ENCODE measurements at regions not wholly inside any gene's neighbourhood (a gene's known extent, or its start where the extent isn't known, plus 50 kb on each side); places are given as distances from the start of the nearest gene placed in this dataset.

DNA sequence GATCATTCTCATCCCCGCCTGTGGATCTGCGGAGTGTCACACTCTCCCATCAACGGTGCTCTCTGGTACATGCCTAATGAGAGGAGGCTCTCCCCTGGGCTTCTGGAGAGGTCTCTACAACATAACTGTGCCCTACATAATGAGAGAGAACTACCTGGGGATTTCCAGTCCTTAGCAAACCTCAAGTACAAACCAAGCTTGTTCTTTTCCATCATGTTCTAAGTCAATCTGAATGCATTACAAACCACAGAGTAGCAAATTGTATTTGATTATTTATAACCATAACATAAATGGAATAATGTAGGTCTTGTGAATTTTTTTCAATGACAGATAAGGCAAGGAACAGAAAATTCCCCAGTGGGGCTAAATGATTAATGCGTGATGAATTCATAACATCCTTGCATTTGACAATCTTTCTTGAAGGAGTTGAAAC lies 412.4 kb upstream of the NRP1 start:
- no peak overlapping the region for H3K27ac ChIP-seq (ENCODE audit: low read depth, low read length)
- H3K4me1 ChIP-seq (ENCODE audit: control insufficient read depth, insufficient read depth, low read length) = no peaks in the 10 kb centered on the region
- H3K27me3 ChIP-seq (ENCODE audit: control insufficient read depth, insufficient read depth, low read length) = no peaks in the 10 kb centered on the region
- no peak overlapping the region for H3K9ac ChIP-seq (ENCODE audit: low read length)
- no peak overlapping the region for H3K4me3 ChIP-seq (ENCODE audit: low read depth, low read length)
- H3K9me3 ChIP-seq (ENCODE audit: control insufficient read depth, insufficient read depth, low read depth, low read length) = no peaks in the 10 kb centered on the region
- no peaks in the 10 kb centered on the region for H3K36me3 ChIP-seq (ENCODE audit: control insufficient read depth, insufficient read depth, low read length)

DNA sequence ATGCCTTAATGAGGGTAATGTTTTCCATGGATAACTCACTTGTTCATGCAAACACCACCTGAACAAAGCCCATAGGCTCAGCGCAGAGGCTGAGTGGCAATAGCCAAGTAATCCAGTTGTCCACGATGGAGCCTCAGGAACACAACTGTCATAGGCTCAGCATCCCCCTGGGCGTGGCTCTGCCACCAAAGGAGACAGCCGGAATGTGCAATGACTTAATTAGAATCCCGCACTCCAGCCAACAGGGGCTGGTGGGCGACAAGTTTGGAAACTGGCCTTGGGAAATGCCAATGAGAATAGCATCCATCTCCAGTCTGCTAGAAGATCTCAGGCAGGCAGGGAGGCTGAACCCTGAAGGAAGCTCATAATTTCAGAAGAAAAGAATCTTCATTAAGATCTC lies 411.7 kb upstream of the NRP1 start:
- Histone ChIP-seq H3K36me3 (ENCODE audit: control insufficient read depth, insufficient read depth, low read length) (no peaks in the 10 kb centered on the region), H3K27me3 (ENCODE audit: control insufficient read depth, insufficient read depth, low read length) (no peaks in the 10 kb centered on the region), H3K9ac (ENCODE audit: low read length) (no peak overlapping the region), H3K9me3 (ENCODE audit: control insufficient read depth, insufficient read depth, low read depth, low read length) (no peaks in the 10 kb centered on the region), H3K27ac (ENCODE audit: low read depth, low read length) (no peak overlapping the region), H3K4me1 (ENCODE audit: control insufficient read depth, insufficient read depth, low read length) (no peaks in the 10 kb centered on the region), H3K4me3 (ENCODE audit: low read depth, low read length) (no peak overlapping the region)

DNA sequence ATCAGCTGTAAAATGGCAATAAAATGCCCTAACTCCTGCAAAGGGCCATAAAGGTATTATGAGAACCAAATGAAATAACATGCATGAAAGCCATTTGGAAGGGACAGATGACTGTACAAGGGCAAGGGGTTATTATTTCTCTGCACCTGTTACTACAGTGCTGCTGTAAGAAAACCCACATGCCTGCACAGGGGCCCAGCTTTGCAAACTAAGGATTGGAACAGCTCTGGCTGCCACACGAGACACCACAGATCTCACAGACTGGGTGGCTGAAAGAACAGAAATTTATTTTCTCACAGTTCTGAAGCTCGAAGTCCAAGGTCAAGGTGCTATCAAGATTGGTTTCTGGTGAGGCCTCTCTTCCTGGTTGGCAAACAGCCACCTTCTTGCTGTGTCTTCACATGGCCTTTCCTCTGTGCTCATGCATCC lies 409.0 kb upstream of the NRP1 start:
- Histone ChIP-seq H3K27ac (ENCODE audit: low read depth, low read length) (no peak overlapping the region), H3K9ac (ENCODE audit: low read length) (no peak overlapping the region), H3K4me1 (ENCODE audit: control insufficient read depth, insufficient read depth, low read length) (no peaks in the 10 kb centered on the region), H3K36me3 (ENCODE audit: control insufficient read depth, insufficient read depth, low read length) (no peaks in the 10 kb centered on the region), H3K9me3 (ENCODE audit: control insufficient read depth, insufficient read depth, low read depth, low read length) (no peaks in the 10 kb centered on the region), H3K4me3 (ENCODE audit: low read depth, low read length) (no peak overlapping the region), H3K27me3 (ENCODE audit: control insufficient read depth, insufficient read depth, low read length) (no peaks in the 10 kb centered on the region)

DNA sequence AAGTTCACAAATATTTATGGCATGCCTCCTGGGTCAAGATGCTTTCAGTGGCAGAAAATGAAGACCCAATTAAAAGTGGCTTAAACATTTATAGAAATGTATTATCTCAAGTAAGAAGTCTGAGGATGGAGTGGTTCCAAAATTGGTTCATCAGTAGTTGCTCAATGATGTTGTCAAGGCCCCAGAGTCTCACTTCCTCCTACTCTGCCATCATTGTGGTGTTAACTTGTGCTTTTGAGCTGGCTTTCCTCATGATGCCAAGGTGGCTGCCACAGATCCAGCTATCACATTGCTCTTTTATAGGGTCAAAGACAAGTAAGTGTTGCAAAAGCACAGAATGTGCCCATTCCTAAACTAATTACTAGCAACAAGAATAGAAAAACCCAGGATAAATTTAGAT lies 404.6 kb upstream of the NRP1 start:
- Histone ChIP-seq H3K27ac (ENCODE audit: low read depth, low read length) (no peak overlapping the region), H3K9me3 (ENCODE audit: control insufficient read depth, insufficient read depth, low read depth, low read length) (no peaks in the 10 kb centered on the region), H3K36me3 (ENCODE audit: control insufficient read depth, insufficient read depth, low read length) (no peaks in the 10 kb centered on the region), H3K4me1 (ENCODE audit: control insufficient read depth, insufficient read depth, low read length) (no peaks in the 10 kb centered on the region), H3K4me3 (ENCODE audit: low read depth, low read length) (no peak overlapping the region), H3K27me3 (ENCODE audit: control insufficient read depth, insufficient read depth, low read length) (no peaks in the 10 kb centered on the region), H3K9ac (ENCODE audit: low read length) (no peak overlapping the region)

DNA sequence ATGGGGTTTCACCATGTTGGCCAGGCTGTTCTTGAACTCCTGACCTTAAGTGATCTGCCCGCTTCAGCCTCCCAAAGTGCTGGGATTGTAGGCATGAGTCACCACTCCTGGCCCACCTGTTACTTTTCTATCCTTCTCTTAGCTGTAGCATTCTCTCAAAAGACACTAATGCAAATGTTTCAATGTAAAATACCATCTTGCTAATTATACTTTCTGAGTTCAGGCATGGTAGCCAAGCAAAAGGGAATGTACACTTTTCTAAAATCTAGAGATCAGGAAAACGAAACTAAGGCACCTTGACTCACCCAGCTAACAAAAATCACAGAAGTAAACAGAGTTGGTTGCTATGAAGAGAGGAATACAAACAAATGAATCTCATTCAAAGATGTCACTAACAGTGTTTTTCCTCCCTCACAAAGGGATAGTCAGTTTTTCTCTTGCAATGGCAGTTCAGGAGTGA lies 401.0 kb upstream of the NRP1 start:
- no peaks in the 10 kb centered on the region for H3K36me3 ChIP-seq (ENCODE audit: control insufficient read depth, insufficient read depth, low read length)
- no peak overlapping the region for H3K27ac ChIP-seq (ENCODE audit: low read depth, low read length)
- H3K9me3 ChIP-seq (ENCODE audit: control insufficient read depth, insufficient read depth, low read depth, low read length) = no peaks in the 10 kb centered on the region
- no peak overlapping the region for H3K9ac ChIP-seq (ENCODE audit: low read length)
- no peak overlapping the region for H3K4me3 ChIP-seq (ENCODE audit: low read depth, low read length)
- no peaks in the 10 kb centered on the region for H3K27me3 ChIP-seq (ENCODE audit: control insufficient read depth, insufficient read depth, low read length)
- H3K4me1 ChIP-seq (ENCODE audit: control insufficient read depth, insufficient read depth, low read length) = no peaks in the 10 kb centered on the region

DNA sequence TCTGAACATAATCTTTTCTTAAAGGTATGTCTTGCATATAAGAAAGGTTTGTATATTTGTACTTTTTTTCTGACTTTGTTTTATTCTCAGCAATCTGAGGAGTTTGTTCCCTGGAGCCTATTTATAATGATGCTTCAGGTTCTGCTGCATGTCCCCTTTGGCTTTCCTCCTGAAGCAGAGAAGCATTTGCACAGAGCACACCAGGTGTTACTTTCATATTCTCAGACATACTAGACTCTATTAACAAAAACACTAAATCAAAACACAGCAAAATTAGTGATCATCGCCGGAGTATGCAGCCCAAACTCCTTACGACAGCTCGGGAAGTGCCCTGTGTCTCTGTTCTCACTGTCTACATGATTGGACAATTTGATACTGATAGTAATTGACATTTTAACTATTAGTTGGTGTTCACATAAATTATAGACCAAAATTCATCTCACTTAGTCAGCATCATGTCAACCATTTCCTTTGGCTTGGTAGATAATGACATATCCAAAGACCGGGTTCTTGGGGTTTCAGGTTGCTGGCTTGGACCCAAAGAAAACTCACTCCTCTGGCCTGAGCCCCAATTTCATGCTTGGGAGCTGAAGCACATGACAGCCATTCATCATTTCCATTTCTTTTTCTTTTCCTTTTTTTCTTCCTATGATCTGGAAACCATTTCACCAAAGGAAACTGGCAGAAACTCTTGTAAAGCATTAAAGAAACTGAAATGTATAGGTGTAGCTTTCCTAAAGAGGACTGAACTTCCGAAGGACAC lies 400.1 kb upstream of the NRP1 start:
- no peak overlapping the region for H3K27ac ChIP-seq (ENCODE audit: low read depth, low read length)
- H3K27me3 ChIP-seq (ENCODE audit: control insufficient read depth, insufficient read depth, low read length) = no peaks in the 10 kb centered on the region
- no peaks in the 10 kb centered on the region for H3K4me1 ChIP-seq (ENCODE audit: control insufficient read depth, insufficient read depth, low read length)
- H3K4me3 ChIP-seq (ENCODE audit: low read depth, low read length) = no peak overlapping the region
- no peak overlapping the region for H3K9ac ChIP-seq (ENCODE audit: low read length)
- H3K36me3 ChIP-seq (ENCODE audit: control insufficient read depth, insufficient read depth, low read length) = no peaks in the 10 kb centered on the region
- no peaks in the 10 kb centered on the region for H3K9me3 ChIP-seq (ENCODE audit: control insufficient read depth, insufficient read depth, low read depth, low read length)

DNA sequence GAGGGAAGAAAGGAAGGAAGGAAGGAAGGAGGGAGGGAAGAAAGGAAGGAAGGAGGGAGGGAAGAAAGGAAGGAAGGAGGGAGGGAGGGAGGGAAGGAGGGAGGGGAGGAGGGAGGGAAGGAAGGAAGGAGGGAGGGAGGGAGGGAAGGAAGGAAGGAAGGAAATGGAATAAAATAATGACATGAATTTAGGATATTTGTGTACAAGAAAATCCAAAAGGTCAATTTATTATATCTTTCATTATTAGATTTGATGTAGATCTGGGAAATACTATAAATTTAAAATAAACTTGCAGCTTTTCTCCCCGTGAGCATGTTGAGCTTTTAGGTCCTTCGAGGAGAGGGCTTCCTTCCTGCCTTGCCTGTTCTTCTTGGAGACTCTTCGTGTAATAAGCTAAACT lies 398.6 kb upstream of the NRP1 start:
- no peak overlapping the region for H3K9ac ChIP-seq (ENCODE audit: low read length)
- H3K36me3 ChIP-seq (ENCODE audit: control insufficient read depth, insufficient read depth, low read length) = no peaks in the 10 kb centered on the region
- H3K27me3 ChIP-seq (ENCODE audit: control insufficient read depth, insufficient read depth, low read length) = no peaks in the 10 kb centered on the region
- no peaks in the 10 kb centered on the region for H3K4me1 ChIP-seq (ENCODE audit: control insufficient read depth, insufficient read depth, low read length)
- H3K27ac ChIP-seq (ENCODE audit: low read depth, low read length) = no peak overlapping the region
- peaks cover 10% of the 10 kb centered on the region; the same call in 1 of the 2 replicates for H3K9me3 ChIP-seq (ENCODE audit: control insufficient read depth, insufficient read depth, low read depth, low read length)
- H3K4me3 ChIP-seq (ENCODE audit: low read depth, low read length) = no peak overlapping the region

DNA sequence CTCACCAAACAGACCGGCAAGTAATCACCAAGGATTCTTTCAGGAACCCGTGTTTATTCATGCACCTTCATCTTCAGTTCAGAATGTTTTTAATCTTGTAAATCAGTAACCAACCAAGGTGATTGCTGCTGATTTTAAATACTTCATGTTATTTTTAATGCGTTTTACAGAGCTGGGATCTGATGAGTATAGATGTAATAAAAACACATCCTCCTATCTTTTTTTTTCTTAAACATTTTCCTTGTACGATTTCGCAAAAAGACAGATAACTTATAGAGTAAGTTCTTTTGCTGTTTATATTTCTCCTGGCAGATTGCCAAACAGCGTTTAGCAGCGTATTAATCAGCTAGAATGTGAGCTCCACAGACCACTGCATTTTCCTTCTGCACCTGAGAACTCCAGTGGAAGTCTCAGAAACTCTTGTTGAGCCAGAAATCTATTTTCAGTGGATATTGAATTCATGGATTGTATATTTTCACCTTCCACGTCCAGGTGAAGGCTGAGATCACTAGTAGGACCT lies 397.8 kb upstream of the NRP1 start:
- no peak overlapping the region for H3K4me3 ChIP-seq (ENCODE audit: low read depth, low read length)
- H3K9ac ChIP-seq (ENCODE audit: low read length) = no peak overlapping the region
- H3K27ac ChIP-seq (ENCODE audit: low read depth, low read length) = no peak overlapping the region
- no peaks in the 10 kb centered on the region for H3K4me1 ChIP-seq (ENCODE audit: control insufficient read depth, insufficient read depth, low read length)
- H3K9me3 ChIP-seq (ENCODE audit: control insufficient read depth, insufficient read depth, low read depth, low read length) = peaks cover 14% of the 10 kb centered on the region; the same call in 1 of the 2 replicates
- H3K27me3 ChIP-seq (ENCODE audit: control insufficient read depth, insufficient read depth, low read length) = no peaks in the 10 kb centered on the region
- H3K36me3 ChIP-seq (ENCODE audit: control insufficient read depth, insufficient read depth, low read length) = no peaks in the 10 kb centered on the region

DNA sequence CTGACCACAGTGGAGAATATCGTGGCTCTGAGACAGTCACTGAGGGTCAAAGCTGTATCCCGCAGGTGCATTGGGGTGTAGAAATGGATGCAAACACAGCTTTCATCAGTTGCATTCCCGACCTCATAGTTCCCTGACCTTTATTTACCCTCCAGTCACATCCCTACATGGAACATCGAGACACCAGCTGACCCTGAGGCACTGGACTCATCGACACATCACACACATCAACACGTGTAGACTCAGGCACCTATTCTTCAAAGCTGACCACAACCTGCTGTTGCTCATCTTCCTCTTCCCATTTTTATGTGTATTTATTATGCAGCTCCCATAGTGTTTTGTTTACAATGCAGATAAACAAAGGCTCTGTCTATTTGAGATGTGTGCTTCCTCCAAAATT lies 396.9 kb upstream of the NRP1 start:
- H3K9me3 ChIP-seq (ENCODE audit: control insufficient read depth, insufficient read depth, low read depth, low read length) = peaks cover 14% of the 10 kb centered on the region; the same call in 1 of the 2 replicates
- no peak overlapping the region for H3K9ac ChIP-seq (ENCODE audit: low read length)
- H3K4me3 ChIP-seq (ENCODE audit: low read depth, low read length) = no peak overlapping the region
- H3K27me3 ChIP-seq (ENCODE audit: control insufficient read depth, insufficient read depth, low read length) = no peaks in the 10 kb centered on the region
- no peaks in the 10 kb centered on the region for H3K4me1 ChIP-seq (ENCODE audit: control insufficient read depth, insufficient read depth, low read length)
- no peak overlapping the region for H3K27ac ChIP-seq (ENCODE audit: low read depth, low read length)
- H3K36me3 ChIP-seq (ENCODE audit: control insufficient read depth, insufficient read depth, low read length) = no peaks in the 10 kb centered on the region

DNA sequence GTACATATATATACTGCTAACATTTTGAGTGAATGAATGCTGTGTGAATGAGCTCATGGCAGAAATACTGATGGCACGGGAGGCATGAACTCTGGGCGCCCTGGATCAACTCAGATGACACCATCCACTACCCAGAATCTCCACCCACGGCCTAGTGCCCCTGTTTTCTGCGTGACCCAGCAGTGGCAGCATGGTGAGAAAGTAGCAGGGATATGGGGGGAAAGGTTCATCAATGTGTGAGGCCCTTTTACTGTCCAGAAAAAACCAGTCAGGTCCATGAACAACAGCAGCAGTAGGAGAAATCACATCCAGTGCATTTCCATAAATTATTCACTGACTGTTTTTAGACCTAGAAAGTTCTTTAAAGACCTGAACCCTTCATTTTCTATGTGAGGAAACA lies 391.0 kb upstream of the NRP1 start:
- Histone ChIP-seq H3K27me3 (ENCODE audit: control insufficient read depth, insufficient read depth, low read length) (no peaks in the 10 kb centered on the region), H3K4me1 (ENCODE audit: control insufficient read depth, insufficient read depth, low read length) (peaks cover 10% of the 10 kb centered on the region; the same call in 1 of the 2 replicates), H3K27ac (ENCODE audit: low read depth, low read length) (no peak overlapping the region), H3K36me3 (ENCODE audit: control insufficient read depth, insufficient read depth, low read length) (no peaks in the 10 kb centered on the region), H3K9ac (ENCODE audit: low read length) (no peak overlapping the region), H3K4me3 (ENCODE audit: low read depth, low read length) (no peak overlapping the region), H3K9me3 (ENCODE audit: control insufficient read depth, insufficient read depth, low read depth, low read length) (peaks cover 21% of the 10 kb centered on the region)

DNA sequence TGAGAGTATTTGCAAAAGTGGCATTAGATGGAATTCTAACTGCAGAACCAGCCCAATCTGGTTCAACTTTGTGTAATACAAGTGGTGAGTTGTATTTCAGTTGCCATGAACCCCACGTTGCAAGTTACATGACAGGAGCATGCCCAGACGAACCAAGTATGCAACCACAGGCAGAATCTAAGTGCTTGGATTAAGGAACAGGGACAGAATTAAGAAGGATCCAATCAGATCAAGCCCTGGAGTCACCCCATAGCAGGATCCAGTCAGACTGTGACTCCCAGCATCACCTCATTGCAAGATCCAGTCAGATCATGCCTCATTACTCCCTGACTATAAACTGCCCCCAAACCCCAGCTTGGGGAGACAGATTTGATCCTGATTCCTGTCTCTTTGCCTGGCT lies 388.7 kb upstream of the NRP1 start:
- Histone ChIP-seq H3K4me3 (ENCODE audit: low read depth, low read length) (no peak overlapping the region), H3K27ac (ENCODE audit: low read depth, low read length) (no peak overlapping the region), H3K4me1 (ENCODE audit: control insufficient read depth, insufficient read depth, low read length) (peaks cover 10% of the 10 kb centered on the region; the same call in 1 of the 2 replicates)

More for the DNA sequence above, 388.7 kb upstream of the NRP1 start:
- no peak overlapping the region for H3K9ac ChIP-seq (ENCODE audit: low read length)
- H3K9me3 ChIP-seq (ENCODE audit: control insufficient read depth, insufficient read depth, low read depth, low read length) = peaks cover 25% of the 10 kb centered on the region
- no peaks in the 10 kb centered on the region for H3K36me3 ChIP-seq (ENCODE audit: control insufficient read depth, insufficient read depth, low read length)
- H3K27me3 ChIP-seq (ENCODE audit: control insufficient read depth, insufficient read depth, low read length) = no peaks in the 10 kb centered on the region
